SW 1271 (cell line): ENCODE measurements at regions not wholly inside any gene's neighbourhood (a gene's known extent, or its start where the extent isn't known, plus 50 kb on each side); places are given as distances from the start of the nearest gene placed in this dataset.

Experiments used
- DNase-seq, 2 experiments: peaks; one replicate each; lab custom pipeline; 2025; lab: John Stamatoyannopoulos, UW

DNA sequence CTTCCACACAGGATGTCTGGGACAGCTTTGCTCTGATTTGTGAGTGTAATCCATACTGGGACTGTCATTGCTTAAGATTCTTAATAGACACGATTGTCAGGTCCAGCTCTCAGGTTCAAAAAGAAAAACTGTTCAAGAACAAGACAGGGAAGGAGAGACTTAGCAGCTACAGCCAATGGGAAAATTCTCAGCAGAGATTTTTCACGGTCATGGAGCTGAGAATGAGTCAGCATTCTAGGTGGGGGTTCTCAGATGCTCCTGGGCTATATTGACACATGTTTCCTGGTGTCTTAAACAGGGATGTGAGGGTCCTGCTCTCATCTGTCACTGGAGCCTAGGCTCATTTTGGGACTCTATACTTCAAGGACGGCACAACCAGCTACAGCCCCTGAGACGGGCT, 318.3 kb downstream of the RRAGC start:
- no peak for DNase-seq

DNA sequence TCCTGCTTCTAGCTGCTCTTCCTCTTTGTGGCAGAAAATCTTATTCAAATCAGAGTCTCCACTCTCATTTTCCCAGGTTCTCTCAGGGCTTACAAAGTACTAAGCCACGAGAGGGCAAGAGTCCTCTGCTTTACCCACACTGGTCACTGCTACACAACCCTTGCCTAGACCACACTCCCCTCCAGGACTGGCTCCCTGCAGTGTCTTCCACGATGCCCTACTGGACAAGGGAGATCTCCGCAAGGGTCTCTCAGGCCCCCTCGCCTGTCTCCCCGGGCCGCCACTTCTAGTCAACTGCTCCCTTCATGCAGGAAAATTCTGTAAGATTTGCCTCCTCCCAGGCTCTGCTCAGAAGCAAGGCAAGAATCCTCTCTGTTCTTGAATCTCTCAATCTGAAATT, 319.6 kb downstream of the RRAGC start:
- DNase-seq = no peak

DNA sequence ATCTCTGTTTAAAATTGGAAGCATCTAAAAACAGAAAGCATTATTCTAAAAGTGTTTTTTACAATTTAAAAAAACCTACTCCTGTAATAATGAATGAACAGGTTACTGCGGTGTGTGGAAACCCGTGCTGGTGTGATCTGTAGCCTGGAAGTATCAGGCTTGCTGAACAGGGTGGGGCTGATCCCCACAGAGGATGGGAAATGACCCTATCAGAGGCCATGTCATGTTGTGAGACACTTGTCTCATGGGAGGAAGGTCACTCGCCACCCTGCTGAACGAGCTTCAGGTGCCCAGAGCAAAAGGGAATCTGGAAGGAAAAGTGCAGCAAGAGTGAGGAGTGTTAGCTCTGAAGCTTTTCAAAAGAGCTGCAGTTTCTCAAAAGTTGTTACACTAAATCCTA, 320.7 kb downstream of the RRAGC start:
- no peak for DNase-seq

DNA sequence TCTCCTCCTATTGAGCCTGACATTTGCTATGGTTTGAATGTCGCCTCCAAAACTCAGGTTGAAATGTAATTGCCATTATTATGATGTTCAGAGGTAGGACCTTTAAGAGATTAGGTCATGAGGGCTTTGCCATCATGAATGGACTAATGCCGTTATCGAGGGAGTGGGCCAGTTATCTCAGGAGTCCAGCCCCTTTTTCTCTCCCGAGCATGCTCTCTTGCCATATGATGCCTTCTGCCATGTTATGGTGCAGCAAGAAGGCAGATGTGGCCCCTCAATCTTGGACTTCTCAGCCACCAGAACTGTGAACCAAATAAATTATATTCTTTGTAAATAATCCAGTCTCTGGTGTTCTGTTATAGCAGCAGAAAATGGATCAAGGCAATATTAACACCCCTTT, 323.5 kb downstream of the RRAGC start:
- DNase-seq = no peak

DNA sequence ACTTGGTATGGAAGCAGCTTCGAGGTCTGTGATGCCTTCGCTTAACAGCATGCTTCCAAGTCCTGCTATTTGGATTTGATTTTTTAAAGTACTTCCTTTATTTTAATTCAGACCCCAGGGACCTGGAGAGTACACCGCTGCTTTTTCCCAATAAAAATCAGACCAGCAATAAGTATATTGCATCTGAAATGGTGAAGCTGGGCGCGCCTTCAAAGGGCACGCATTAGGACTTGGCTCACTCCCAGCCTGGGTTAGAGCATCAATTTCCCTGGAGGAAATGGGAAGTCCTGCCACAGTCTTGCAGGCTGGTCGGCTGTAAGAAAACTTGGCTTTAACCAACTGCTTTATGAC, 325.1 kb downstream of the RRAGC start:
- DNase-seq = no peak

DNA sequence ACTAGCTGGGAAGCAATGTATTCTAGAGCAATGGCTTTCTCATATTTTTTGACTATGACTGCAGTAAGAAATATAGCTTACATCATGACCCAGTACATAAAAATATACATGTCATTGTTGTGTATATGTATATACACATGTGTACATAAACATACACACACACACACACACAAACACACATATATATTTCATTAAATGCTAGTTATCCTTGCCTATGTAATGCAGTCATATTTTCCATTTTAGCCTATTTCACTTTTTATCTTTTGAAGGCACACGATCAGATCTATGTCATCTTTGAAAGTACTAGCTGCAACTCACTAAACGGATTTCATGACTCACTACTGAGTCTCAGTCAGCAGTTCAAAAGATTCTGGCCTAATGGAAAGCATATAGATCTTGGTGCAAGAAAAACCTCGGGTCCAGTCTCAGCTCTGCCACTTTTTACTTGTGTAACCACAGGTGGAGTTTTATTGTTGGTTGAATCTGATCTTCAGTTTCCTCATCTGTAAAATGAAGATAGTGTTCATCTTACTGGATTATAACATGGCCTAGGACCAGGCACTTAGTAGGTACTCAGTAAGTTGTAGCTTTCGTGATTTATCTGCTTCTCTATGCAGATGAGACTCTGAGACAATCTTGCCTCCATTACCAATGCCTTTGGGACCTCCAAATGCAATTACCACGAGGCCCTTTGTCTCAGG, 325.6 kb downstream of the RRAGC start:
- DNase-seq = no peak

DNA sequence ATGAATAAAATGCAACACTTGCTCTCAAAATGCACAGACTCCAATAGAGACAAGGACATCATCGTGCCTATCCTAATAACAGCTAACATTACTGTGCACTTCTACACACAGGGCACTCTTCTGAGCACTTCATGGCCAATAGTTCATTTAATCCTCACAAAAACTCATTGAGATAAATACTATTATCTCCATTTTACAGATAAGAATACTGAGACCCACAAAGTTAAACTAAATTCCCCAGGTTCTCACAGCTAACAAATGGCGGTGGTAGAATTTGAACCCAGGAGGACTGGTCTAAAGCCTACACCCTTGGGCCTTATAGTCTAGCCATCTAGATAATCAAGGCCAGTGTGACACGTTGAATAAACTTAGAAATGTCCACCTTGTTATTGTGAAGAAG, 328.6 kb downstream of the RRAGC start:
- no peak for DNase-seq

DNA sequence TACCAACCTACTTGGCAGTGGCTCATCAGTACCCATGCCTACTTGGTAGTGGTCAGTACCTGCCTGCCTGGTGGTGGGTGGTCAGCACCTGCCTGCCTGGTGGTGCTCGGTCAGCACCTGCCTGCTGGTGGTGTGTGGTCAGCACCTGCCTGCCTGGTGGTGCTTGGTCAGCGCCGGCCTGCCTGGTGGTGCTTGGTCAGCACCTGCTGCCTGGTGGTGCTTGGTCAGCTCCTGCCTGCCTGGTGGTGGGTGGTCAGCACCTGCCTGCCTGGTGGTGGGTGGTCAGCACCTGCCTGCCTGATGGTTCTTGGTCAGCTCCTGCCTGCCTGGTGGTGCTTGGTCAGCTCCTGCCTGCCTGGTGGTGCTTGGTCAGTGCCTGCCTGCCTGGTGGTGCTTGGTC, 329.6 kb downstream of the RRAGC start:
- DNase-seq = no peak

DNA sequence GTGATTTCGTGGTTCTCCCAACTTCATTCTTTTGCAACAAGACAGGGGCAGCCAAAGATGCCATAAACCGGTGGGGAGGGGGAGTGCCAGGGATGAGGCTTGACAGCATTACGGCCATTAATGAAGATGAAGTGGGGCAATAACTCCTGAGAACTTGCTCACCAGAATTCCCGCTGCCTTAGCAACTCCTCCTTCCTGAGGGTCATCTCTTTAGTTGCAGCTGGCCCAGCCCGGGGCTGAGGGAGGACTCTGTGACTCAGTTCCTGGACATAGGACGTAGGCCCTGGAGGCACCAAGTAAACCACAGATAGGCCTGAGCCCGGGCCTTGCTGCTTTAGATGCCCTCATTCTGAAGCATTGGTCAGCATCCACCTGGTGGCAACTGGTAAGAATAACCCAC, 330.2 kb downstream of the RRAGC start:
- no peak for DNase-seq

DNA sequence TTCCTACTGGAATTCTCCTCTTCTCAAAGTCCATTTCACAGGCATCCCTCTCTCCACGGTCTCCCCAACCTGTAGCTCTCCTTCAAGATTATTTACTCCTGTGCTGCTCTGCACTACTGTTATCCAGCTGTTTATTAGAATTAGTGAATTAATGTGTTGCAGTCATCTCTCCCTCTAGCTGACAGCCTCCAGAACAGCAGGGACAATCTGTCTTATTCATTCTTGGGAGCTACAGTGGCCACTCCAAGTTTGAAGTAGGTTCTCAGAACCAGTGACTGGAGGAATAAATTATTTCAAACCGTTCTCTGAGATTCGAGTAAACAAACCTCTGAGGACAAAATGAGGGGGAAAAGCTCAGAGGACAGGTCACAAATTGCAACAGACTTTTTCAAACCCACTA, 330.9 kb downstream of the RRAGC start:
- no peak for DNase-seq

DNA sequence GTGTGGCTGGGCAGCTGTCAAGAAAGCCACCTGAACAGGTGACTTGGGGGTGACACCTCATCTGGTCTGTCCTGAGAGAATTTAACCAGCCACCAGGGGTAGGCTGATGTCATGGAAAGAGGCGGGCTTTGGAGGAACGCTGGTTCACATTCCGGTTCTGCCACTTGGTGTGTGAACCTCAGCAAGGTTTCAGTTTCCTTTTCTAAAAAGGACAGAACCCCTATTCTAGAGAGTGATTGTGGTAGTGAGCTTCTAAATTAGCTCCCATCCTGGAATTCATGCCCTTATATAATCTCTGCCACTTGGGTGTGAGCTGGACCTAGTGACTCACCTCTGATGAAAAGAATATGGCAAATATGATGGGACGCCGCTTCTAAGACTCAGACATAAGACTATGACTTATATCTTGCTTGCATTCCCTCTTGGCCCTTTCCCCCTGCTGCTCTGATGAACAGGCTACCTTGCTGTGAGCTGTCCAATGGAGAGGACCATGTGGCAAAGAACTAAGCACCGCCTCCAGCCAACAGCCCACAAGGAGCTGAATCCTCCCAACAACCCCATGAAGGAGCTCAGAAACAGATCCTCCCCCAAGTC, 332.1 kb downstream of the RRAGC start:
- no peak for DNase-seq

DNA sequence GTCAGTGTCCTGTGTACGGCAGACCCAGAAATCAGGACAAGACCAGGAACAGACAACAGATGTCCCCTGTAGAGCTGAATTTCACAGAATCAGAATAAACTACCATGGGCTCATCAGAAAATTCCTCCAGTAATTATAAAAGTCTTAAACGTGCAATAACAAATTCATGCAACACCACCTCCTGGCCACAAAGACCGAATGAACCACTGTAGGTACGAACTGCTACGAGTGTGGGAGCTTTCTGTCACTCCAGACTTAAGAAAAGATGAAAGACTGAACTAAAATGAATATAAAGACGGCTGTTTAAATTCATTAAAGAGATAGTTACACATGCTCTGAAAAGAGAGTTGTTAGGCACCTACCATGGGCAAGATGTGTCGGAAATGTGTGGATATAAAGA, 333.5 kb downstream of the RRAGC start:
- no peak for DNase-seq

DNA sequence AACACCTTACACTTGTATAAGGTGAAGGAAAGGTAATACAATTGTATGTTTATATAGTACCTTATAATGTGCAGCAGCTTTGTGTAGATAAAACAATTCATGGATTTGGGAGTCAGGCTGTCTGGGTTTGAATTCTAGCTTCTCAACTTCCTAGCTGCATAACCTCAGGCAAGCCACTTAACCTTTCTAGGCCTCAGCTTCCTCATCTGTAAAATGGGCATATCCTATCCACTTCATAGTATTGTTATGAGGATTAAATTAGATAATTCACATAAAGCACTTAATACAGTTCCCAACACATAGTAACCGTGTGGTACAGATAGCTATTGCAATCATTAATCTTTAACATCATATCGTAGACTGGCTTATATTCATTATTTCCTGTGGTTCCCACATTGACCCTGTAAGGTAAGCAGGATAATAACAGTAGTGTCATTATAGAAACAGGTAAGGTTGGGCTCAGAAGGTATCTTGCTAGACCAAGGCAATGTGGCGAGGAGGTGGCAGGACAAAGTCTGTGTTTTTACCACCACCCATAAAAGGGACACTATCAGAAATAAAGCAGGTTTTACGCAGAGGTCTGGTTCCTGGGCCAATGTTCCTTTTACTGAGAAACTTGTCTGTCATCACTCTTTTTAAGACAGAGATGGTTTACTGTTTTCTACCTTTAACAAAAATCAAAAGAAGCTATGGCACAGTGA, 334.1 kb downstream of the RRAGC start:
- no peak for DNase-seq

DNA sequence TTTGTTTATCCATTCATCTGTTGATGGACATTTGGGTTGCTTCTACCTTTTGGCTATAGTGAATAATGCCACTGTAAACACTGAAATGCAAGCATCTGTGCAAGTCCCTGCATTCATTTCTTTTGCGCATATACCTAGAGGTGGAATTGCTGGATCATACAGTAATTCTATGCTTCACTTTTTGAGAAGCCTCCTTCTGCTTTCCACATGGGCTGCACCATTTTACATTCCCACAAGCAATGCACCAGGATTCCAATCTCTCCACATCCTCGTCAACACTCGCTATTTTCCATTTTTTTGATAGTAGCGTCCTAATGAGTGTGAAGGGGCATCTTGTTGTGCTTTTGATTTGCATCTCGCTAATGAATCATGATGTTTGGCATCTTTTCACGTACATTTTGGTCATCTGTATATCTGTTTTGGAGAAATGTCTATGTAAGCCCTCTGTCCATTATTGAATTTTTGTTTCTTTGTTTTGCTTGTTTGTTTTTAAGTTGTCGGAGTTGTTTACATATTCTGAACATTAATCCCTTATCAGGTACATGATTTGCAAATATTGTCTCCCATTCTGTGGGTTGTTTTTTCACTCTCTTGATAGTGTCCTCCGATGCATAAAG, 335.4 kb downstream of the RRAGC start:
- DNase-seq = no peak

DNA sequence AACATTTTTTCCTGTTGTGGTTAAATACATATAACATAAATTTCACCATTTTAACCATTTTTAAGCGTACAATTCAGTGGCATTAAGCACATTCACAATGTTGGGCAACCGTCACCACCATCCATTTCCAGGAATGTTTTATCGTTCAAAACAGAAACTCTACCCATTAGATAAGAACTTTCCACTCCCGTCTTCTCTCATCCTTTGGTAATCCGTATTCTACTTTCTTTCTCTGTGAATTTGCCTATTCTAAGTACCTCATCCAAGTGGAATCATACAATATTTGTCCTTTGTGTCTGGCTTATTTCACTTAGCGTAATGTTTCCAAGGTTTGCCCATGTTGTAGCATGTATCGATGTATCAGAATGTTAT, 336.0 kb downstream of the RRAGC start:
- no peak for DNase-seq

DNA sequence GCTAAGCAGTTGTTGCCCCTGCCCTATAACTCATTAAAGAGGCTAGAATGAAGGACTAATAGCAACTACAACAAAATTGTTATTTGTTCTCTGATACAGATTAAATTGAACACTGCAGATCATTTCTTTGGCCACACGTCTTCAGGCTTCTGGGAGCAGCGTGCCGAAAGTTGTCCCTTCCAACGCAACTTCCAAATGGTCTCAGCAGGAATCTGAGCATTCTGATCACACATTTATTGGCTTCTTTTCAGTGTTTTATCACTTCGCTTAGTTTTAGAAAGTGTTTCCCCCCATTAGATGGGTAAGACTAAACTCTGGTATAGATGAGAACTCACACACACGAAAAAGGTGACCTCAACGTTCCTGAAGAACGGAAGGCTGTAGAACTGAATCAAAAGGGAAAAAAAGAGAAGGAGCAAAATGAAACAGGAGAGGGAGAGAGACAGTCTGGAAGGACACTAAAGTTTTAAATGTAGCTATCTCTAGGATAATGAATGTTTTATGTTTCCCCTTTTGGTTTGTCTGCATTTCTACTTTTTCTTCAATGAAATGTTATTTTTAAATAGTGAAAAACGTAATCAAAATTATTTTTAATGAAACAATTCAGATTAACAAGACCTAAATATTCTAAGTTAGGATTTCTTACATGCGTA, 336.5 kb downstream of the RRAGC start:
- DNase-seq = no peak

DNA sequence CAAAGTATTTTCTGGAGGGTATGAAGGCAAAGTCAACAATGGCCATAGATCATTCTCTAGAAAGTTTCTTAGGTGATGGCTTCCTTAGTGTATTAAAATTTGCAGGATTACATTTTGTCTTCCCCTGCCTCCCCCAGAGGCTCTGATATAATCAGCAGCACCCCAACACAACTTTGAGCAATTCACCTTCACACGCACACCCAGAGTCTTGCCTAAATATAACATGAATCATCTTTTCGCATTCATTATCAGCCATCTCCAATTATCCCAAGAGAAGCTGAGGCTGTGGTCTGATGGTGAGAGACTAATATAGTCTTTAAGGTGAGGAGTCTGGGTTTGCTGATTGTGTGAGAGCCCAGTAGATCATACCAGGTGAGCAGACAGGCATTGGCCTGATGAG, 343.0 kb downstream of the RRAGC start:
- no peak for DNase-seq

DNA sequence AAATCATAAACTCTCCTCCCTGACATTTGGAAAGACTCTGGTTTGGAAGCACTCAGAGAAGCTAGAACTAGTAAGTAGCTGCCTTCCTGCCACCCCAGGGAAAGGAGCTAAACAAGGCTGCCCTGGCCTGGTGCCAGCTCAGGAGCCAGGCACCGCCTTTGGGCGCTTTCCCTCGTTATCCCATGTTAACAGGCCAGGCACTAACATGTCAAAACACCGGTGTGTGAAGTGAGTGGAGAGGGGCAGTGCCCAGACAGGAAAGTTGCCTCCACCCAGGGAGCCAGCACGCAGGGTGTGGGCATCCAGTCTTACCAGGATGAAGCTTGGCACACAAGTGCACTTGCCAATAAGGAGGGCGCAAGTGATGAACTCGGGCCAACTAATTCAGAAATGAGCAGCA, 346.8 kb downstream of the RRAGC start:
- no peak for DNase-seq

DNA sequence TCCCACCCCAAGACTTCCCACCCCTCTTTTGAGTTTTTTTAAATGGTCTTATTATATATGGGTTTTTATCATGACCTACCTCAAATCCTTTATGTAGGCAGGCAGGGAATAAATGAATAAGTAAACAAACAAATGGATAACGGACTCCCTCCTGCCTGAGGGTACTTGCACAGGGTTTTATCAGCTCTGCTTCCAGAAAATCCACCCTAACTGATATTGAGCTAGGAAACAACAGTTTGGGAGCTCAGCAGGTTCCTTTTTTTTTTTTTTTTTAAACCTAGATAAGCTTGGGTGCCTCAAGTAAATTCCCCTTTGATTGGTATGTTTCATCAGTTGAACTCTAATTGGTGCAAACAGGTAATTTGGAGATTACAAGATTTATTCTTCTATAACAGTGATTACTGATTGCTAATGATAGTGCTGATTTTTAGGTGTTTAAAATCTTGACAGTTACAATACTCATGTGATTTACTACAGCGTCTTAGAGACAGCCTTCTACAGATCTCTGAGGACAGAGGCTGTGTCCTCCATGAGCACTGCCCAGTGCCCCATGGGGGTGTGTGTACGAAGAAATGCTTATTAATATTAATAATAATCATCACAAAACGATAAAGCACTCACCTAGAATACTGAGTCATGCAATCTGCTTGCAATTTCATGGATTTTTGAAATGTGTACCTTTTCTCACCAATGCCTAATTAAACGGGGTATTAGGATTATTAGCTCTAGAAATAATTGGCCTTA, 347.4 kb downstream of the RRAGC start:
- DNase-seq = no peak

DNA sequence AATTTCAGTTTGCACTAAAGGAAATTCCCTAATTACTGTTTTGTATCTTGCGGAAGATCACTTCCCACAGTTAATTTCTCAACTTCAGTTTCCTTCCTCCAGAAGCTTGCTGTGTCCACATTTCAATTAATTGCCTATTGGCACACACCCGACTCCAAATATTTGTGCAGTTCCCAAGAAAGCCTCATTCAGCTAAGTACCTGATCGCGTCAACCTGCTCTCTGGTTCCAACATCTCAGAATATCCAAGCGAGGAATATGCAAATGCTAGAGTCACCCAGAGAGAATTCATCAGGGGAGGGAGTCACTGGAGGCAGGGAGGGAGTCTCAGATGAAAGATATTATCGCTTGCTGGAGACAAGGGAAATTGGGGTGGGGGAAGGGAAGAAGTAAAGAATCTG, 351.3 kb downstream of the RRAGC start:
- no peak for DNase-seq

DNA sequence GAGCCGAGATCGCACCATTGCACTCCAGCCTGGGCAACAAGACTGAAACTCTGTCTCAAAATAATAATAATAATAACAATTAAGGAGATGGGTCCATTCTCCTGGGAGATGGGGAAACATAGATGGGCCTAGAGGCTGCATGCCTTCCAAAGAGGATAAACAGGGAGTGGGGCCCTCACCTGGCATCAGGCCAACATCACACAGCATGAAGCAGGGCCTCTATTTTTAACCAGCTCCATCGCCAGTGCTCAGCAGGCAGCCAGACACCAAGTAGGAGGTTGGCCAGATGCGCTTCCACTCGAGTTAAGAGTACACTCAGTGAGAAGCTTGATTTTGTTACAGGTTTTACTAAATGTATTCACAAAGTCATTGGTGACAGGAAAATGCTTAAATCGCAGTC, 352.0 kb downstream of the RRAGC start:
- no peak for DNase-seq

DNA sequence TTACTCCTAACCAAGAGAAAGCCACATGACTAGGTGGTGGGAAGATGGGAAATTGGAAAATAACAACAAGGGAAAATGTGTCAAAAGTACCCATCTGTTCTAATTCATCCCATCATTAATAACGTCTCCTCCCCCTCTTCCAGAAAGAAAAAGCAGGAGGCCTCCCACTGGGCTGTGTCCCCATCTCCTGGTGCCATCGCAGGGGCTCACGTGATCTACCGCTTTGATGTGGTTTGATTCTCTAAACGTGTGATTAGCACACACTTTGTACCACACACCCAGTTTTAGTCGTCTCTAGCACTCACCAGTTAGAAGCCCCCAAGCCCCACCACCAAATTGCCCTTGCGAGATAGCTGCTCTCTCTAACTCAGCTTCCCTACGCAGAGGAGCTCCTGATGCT, 353.6 kb downstream of the RRAGC start:
- no peak for DNase-seq
